Activated T-helper 17 cell treated with anti-CD3 and anti-CD28 coated beads, Interleukin-2, amount 50 U/mL, for 72 hours (primary cell): ENCODE measurements at regions not wholly inside any gene's neighbourhood (a gene's known extent, or its start where the extent isn't known, plus 50 kb on each side); places are given as distances from the start of the nearest gene placed in this dataset.
A peak's percentile ranks its signal among the peaks of the same experiment; 100 is the strongest.

Experiments used
- ATAC-seq: fragments of 150-1000 bp; cut with Tn5 transposase; replicated peaks from 2 replicates; pipeline ENCODE4 v1.10.0; 2021; ENCODE audit warnings: mild to moderate bottlenecking, moderate library complexity
- H3K27ac Mint-ChIP-seq: one replicate; pipeline ENCODE4 v1.8.0; 2022; ENCODE audit warnings: mixed read lengths
- H3K27me3 Mint-ChIP-seq: one replicate; pipeline ENCODE4 v1.8.0; 2022; ENCODE audit warnings: mixed read lengths
- H3K36me3 Mint-ChIP-seq: one replicate; pipeline ENCODE4 v1.8.0; 2022; ENCODE audit warnings: low read depth, mild to moderate bottlenecking, mixed read lengths
- H3K4me1 Mint-ChIP-seq: one replicate; pipeline ENCODE4 v1.8.0; 2022; ENCODE audit warnings: mixed read lengths
- H3K4me3 Mint-ChIP-seq: one replicate; pipeline ENCODE4 v1.8.0; 2022; ENCODE audit warnings: mild to moderate bottlenecking, mixed read lengths
- H3K9me3 Mint-ChIP-seq: one replicate; pipeline ENCODE4 v1.8.0; 2022; ENCODE audit warnings: mixed read lengths

- no peak for ATAC-seq
- H3K36me3 Mint-ChIP-seq = no peaks in the 10 kb centered on the region
- H3K27me3 Mint-ChIP-seq = no peaks in the 10 kb centered on the region
- H3K4me1 Mint-ChIP-seq = no peaks in the 10 kb centered on the region
- no peak overlapping the region for H3K4me3 Mint-ChIP-seq
- no peak overlapping the region for H3K27ac Mint-ChIP-seq
- no peaks in the 10 kb centered on the region for H3K9me3 Mint-ChIP-seq
Observed at GRCh38 chr13:109577191-109577700, 209.1 kb downstream of the IRS2 start.

- Mint-ChIP-seq H3K27ac (no peak overlapping the region), H3K27me3 (no peaks in the 10 kb centered on the region), H3K4me3 (no peak overlapping the region), H3K4me1 (no peaks in the 10 kb centered on the region), H3K36me3 (no peaks in the 10 kb centered on the region), H3K9me3 (no peaks in the 10 kb centered on the region)
- ATAC-seq = no peak
Observed at GRCh38 chr13:109576331-109576813, 210.0 kb downstream of the IRS2 start.

- H3K27me3 Mint-ChIP-seq = no peaks in the 10 kb centered on the region
- H3K27ac Mint-ChIP-seq = no peak overlapping the region
Observed at GRCh38 chr13:109575821-109576220, 210.6 kb downstream of the IRS2 start.

GRCh38 chr13:109572389-109572788, 214.0 kb downstream of the IRS2 start:
- H3K27me3 Mint-ChIP-seq = no peaks in the 10 kb centered on the region
- H3K27ac Mint-ChIP-seq = no peak overlapping the region
- H3K36me3 Mint-ChIP-seq = no peaks in the 10 kb centered on the region
- H3K9me3 Mint-ChIP-seq = no peaks in the 10 kb centered on the region
- peaks cover 12% of the 10 kb centered on the region for H3K4me1 Mint-ChIP-seq
- no peak for ATAC-seq
- H3K4me3 Mint-ChIP-seq = no peak overlapping the region

More at GRCh38 chr13:109575821-109576220, 210.6 kb downstream of the IRS2 start:
- Mint-ChIP-seq H3K4me3 (no peak overlapping the region), H3K36me3 (no peaks in the 10 kb centered on the region), H3K4me1 (peaks cover 3% of the 10 kb centered on the region), H3K9me3 (no peaks in the 10 kb centered on the region)
- no peak for ATAC-seq

GRCh38 chr13:109569958-109570711, 216.2 kb downstream of the IRS2 start:
- peak; percentile 74 for ATAC-seq
- Mint-ChIP-seq H3K27ac (peak overlapping the region; percentile 68), H3K4me1 (peaks cover 12% of the 10 kb centered on the region), H3K36me3 (no peaks in the 10 kb centered on the region), H3K9me3 (no peaks in the 10 kb centered on the region), H3K4me3 (peak overlapping the region; percentile 21), H3K27me3 (no peaks in the 10 kb centered on the region)

GRCh38 chr13:109568339-109568818, 218.0 kb downstream of the IRS2 start:
- no peaks in the 10 kb centered on the region for H3K27me3 Mint-ChIP-seq
- peaks cover 12% of the 10 kb centered on the region for H3K4me1 Mint-ChIP-seq
- no peak overlapping the region for H3K4me3 Mint-ChIP-seq
- H3K9me3 Mint-ChIP-seq = no peaks in the 10 kb centered on the region
- no peak overlapping the region for H3K27ac Mint-ChIP-seq
- no peak for ATAC-seq
- H3K36me3 Mint-ChIP-seq = no peaks in the 10 kb centered on the region

GRCh38 chr13:109567315-109567714, 219.1 kb downstream of the IRS2 start:
- Mint-ChIP-seq H3K9me3 (no peaks in the 10 kb centered on the region), H3K27me3 (no peaks in the 10 kb centered on the region), H3K4me3 (no peak overlapping the region), H3K4me1 (peaks cover 12% of the 10 kb centered on the region), H3K36me3 (no peaks in the 10 kb centered on the region), H3K27ac (no peak overlapping the region)
- ATAC-seq = no peak

GRCh38 chr13:109565877-109566276, 220.5 kb downstream of the IRS2 start:
- Mint-ChIP-seq H3K27ac (no peak overlapping the region), H3K36me3 (no peaks in the 10 kb centered on the region), H3K9me3 (no peaks in the 10 kb centered on the region), H3K27me3 (no peaks in the 10 kb centered on the region), H3K4me3 (no peak overlapping the region), H3K4me1 (peaks cover 9% of the 10 kb centered on the region)
- ATAC-seq = peak; percentile 14

- no peaks in the 10 kb centered on the region for H3K4me1 Mint-ChIP-seq
- no peak overlapping the region for H3K4me3 Mint-ChIP-seq
- H3K27me3 Mint-ChIP-seq = peaks cover 24% of the 10 kb centered on the region
- no peaks in the 10 kb centered on the region for H3K9me3 Mint-ChIP-seq
- no peak for ATAC-seq
- no peak overlapping the region for H3K27ac Mint-ChIP-seq
- H3K36me3 Mint-ChIP-seq = no peaks in the 10 kb centered on the region
Observed at GRCh38 chr13:109548374-109548773, 238.0 kb downstream of the IRS2 start.

GRCh38 chr13:109547942-109548341, 238.4 kb downstream of the IRS2 start:
- no peaks in the 10 kb centered on the region for H3K9me3 Mint-ChIP-seq
- no peaks in the 10 kb centered on the region for H3K4me1 Mint-ChIP-seq
- no peaks in the 10 kb centered on the region for H3K36me3 Mint-ChIP-seq
- peaks cover 24% of the 10 kb centered on the region for H3K27me3 Mint-ChIP-seq
- no peak overlapping the region for H3K4me3 Mint-ChIP-seq
- no peak for ATAC-seq
- no peak overlapping the region for H3K27ac Mint-ChIP-seq

GRCh38 chr13:109545931-109546330, 240.5 kb downstream of the IRS2 start:
- no peaks in the 10 kb centered on the region for H3K9me3 Mint-ChIP-seq
- H3K36me3 Mint-ChIP-seq = no peaks in the 10 kb centered on the region
- ATAC-seq = no peak
- no peaks in the 10 kb centered on the region for H3K4me1 Mint-ChIP-seq
- H3K27me3 Mint-ChIP-seq = peaks cover 26% of the 10 kb centered on the region
- H3K4me3 Mint-ChIP-seq = no peak overlapping the region
- no peak overlapping the region for H3K27ac Mint-ChIP-seq

GRCh38 chr13:109541081-109541480, 245.3 kb downstream of the IRS2 start:
- ATAC-seq = no peak
- no peak overlapping the region for H3K27ac Mint-ChIP-seq
- H3K36me3 Mint-ChIP-seq = no peaks in the 10 kb centered on the region
- H3K4me3 Mint-ChIP-seq = no peak overlapping the region
- peaks cover 29% of the 10 kb centered on the region for H3K27me3 Mint-ChIP-seq
- H3K4me1 Mint-ChIP-seq = no peaks in the 10 kb centered on the region
- H3K9me3 Mint-ChIP-seq = no peaks in the 10 kb centered on the region

- Mint-ChIP-seq H3K27me3 (peaks cover 23% of the 10 kb centered on the region), H3K27ac (no peak overlapping the region), H3K4me1 (no peaks in the 10 kb centered on the region), H3K9me3 (no peaks in the 10 kb centered on the region), H3K4me3 (no peak overlapping the region), H3K36me3 (no peaks in the 10 kb centered on the region)
- ATAC-seq = no peak
Observed at GRCh38 chr13:109537584-109537983, 248.8 kb downstream of the IRS2 start.

- Mint-ChIP-seq H3K27me3 (peaks cover 10% of the 10 kb centered on the region), H3K36me3 (no peaks in the 10 kb centered on the region), H3K4me3 (no peak overlapping the region), H3K4me1 (no peaks in the 10 kb centered on the region), H3K9me3 (no peaks in the 10 kb centered on the region), H3K27ac (no peak overlapping the region)
- ATAC-seq = no peak
Observed at GRCh38 chr13:109533350-109533749, 253.0 kb downstream of the IRS2 start.

- ATAC-seq = no peak
- Mint-ChIP-seq H3K27me3 (peaks cover 17% of the 10 kb centered on the region), H3K9me3 (no peaks in the 10 kb centered on the region), H3K4me3 (no peak overlapping the region), H3K27ac (no peak overlapping the region), H3K4me1 (no peaks in the 10 kb centered on the region), H3K36me3 (no peaks in the 10 kb centered on the region)
Observed at GRCh38 chr13:109529964-109530363, 256.4 kb downstream of the IRS2 start.
